OCI-LY1 (cell line): ENCODE measurements at regions not wholly inside any gene's neighbourhood (a gene's known extent, or its start where the extent isn't known, plus 50 kb on each side); places are given as distances from the start of the nearest gene placed in this dataset.

Source experiments
- H2AFZ ChIP-seq: fragments of 200-600 bp; sonication (generic), shearing (Covaris generic); 2 replicates; pipeline ENCODE4 v1.6.0; 2014; ENCODE audit warnings: antibody characterized with exemption, mild to moderate bottlenecking, low read length
- H3F3A ChIP-seq: fragments of 200-600 bp; sonication (generic), shearing (Covaris generic); 2 replicates; pipeline ENCODE4 v1.6.0; 2014; ENCODE audit warnings: mild to moderate bottlenecking, antibody characterized with exemption, low read length, moderate library complexity; ENCODE audit not compliant: insufficient read depth
- H3K27ac ChIP-seq: fragments of 200-600 bp; sonication (generic); 2 replicates; pipeline ENCODE4 v1.5.1; 2014; ENCODE audit warnings: low read length, mixed run types, mild to moderate bottlenecking, low read depth; ENCODE audit not compliant: poor library complexity, severe bottlenecking
- H3K27me3 ChIP-seq: fragments of 200-600 bp; sonication (generic); 2 replicates; pipeline ENCODE4 v1.6.0; 2014; ENCODE audit warnings: antibody characterized with exemption, mild to moderate bottlenecking, low read length, moderate library complexity; ENCODE audit not compliant: insufficient read depth
- H3K36me3 ChIP-seq: fragments of 200-600 bp; sonication (generic); 2 replicates; pipeline ENCODE4 v1.6.1; 2014; ENCODE audit warnings: mild to moderate bottlenecking, antibody characterized with exemption, low read length, moderate library complexity, mixed read lengths; ENCODE audit not compliant: insufficient read depth
- H3K4me1 ChIP-seq: fragments of 200-600 bp; sonication (generic); 2 replicates; pipeline ENCODE4 v1.5.1; 2014; ENCODE audit warnings: mild to moderate bottlenecking, low read length, moderate library complexity; ENCODE audit not compliant: insufficient read depth, severe bottlenecking
- H3K4me2 ChIP-seq: fragments of 200-600 bp; sonication (generic), shearing (Covaris generic); 2 replicates; pipeline ENCODE4 v1.6.1; 2014; ENCODE audit warnings: low read length
- H3K4me3 ChIP-seq: fragments of 200-600 bp; sonication (generic); 2 replicates; pipeline ENCODE4 v1.5.1; 2014; ENCODE audit warnings: low read length, low read depth, mild to moderate bottlenecking, mixed read lengths; ENCODE audit not compliant: poor library complexity, severe bottlenecking
- H3K79me2 ChIP-seq: fragments of 200-600 bp; shearing (Covaris generic); 2 replicates; pipeline ENCODE4 v1.6.1; 2016; ENCODE audit warnings: mixed run types, low read length, mixed read lengths; ENCODE audit not compliant: insufficient read depth
- H3K9ac ChIP-seq: fragments of 200-600 bp; sonication (generic), shearing (Covaris generic); 2 replicates; pipeline ENCODE4 v1.6.1; 2014; ENCODE audit warnings: mild to moderate bottlenecking, low read length, mixed read lengths
- H3K9me2 ChIP-seq: fragments of 200-600 bp; sonication (generic), shearing (Covaris generic); 2 replicates; pipeline ENCODE4 v1.6.1; 2014; ENCODE audit warnings: low read depth, mild to moderate bottlenecking, low read length, mixed read lengths
- H3K9me3 ChIP-seq: fragments of 200-600 bp; shearing (Covaris generic); 2 replicates; pipeline ENCODE4 v1.6.1; 2014; ENCODE audit warnings: low read length, mixed read lengths
- H4K20me1 ChIP-seq: fragments of 200-600 bp; sonication (generic), shearing (Covaris generic); 2 replicates; pipeline ENCODE4 v1.6.0; 2016; ENCODE audit warnings: mild to moderate bottlenecking, low read length; ENCODE audit not compliant: insufficient read depth
- CTCF ChIP-seq: fragments of 200-600 bp; sonication (generic), shearing (Covaris generic); IDR thresholded peaks from 2 replicates; pipeline ENCODE4 v1.5.1; 2017; ENCODE audit warnings: mild to moderate bottlenecking, antibody characterized with exemption, low read length, moderate library complexity, mixed read lengths
- EZH2 ChIP-seq: fragments of 200-600 bp; sonication (generic), shearing (Covaris generic); IDR thresholded peaks from 2 replicates; pipeline ENCODE4 v1.8.0; 2017; ENCODE audit warnings: borderline replicate concordance, mixed run types, mild to moderate bottlenecking, antibody characterized with exemption, low read length, moderate library complexity, mixed read lengths

GRCh38 chr21:35370071-35370470 is 321.0 kb upstream of the RUNX1 start:
- no peak for TF ChIP-seq CTCF
- Histone ChIP-seq H3K27me3 (no peaks in the 10 kb centered on the region), H3F3A (no peaks in the 10 kb centered on the region), H3K9me2 (no peaks in the 10 kb centered on the region), H3K4me2 (no peak overlapping the region), H4K20me1 (no peaks in the 10 kb centered on the region), H3K9me3 (no peaks in the 10 kb centered on the region), H3K27ac (no peak overlapping the region), H3K79me2 (no peaks in the 10 kb centered on the region), H3K36me3 (no peaks in the 10 kb centered on the region), H3K4me1 (peaks cover 4% of the 10 kb centered on the region), H2AFZ (no peak overlapping the region), H3K4me3 (no peak overlapping the region), H3K9ac (no peak overlapping the region)

- Histone ChIP-seq H3K27me3 (no peaks in the 10 kb centered on the region), H3K4me1 (peaks cover 4% of the 10 kb centered on the region), H2AFZ (no peak overlapping the region), H3K9me2 (no peaks in the 10 kb centered on the region), H3K27ac (no peak overlapping the region), H3K9ac (no peak overlapping the region), H4K20me1 (no peaks in the 10 kb centered on the region), H3K4me2 (no peak overlapping the region), H3K9me3 (no peaks in the 10 kb centered on the region), H3F3A (no peaks in the 10 kb centered on the region), H3K36me3 (no peaks in the 10 kb centered on the region), H3K4me3 (no peak overlapping the region), H3K79me2 (no peaks in the 10 kb centered on the region)
- TF ChIP-seq EZH2 (no peak), CTCF (no peak)
Observed at GRCh38 chr21:35368326-35368725, 319.2 kb upstream of the RUNX1 start.

GRCh38 chr21:35367553-35367952 is 318.5 kb upstream of the RUNX1 start:
- Histone ChIP-seq H3K4me3 (no peak overlapping the region), H3K9ac (no peak overlapping the region), H3K4me1 (peaks cover 4% of the 10 kb centered on the region), H3K36me3 (no peaks in the 10 kb centered on the region), H3K9me3 (no peaks in the 10 kb centered on the region), H3K79me2 (no peaks in the 10 kb centered on the region), H4K20me1 (no peaks in the 10 kb centered on the region), H3K27me3 (no peaks in the 10 kb centered on the region; the same call in 1 of the 2 replicates), H3K4me2 (no peak overlapping the region), H3F3A (no peaks in the 10 kb centered on the region), H2AFZ (no peak overlapping the region), H3K9me2 (no peaks in the 10 kb centered on the region), H3K27ac (no peak overlapping the region)
- TF ChIP-seq CTCF (no peak), EZH2 (no peak)
